Loucy (cell line): ENCODE measurements at regions not wholly inside any gene's neighbourhood (a gene's known extent, or its start where the extent isn't known, plus 50 kb on each side); places are given as distances from the start of the nearest gene placed in this dataset.
"Not testable (repeated sequence)": the region's sequence is repeated elsewhere in the genome, so short reads cannot be mapped to it uniquely, and the experiment has no call there.

ENCODE experiments used
- H2AFZ ChIP-seq: fragments of 200-600 bp; sonication (generic); 2 replicates; pipeline ENCODE4 v1.6.0; 2016; ENCODE audit warnings: antibody characterized with exemption, mild to moderate bottlenecking, low read length, moderate library complexity
- H3F3A ChIP-seq: fragments of 200-600 bp; 2 replicates; pipeline ENCODE4 v1.6.0; 2016; ENCODE audit warnings: antibody characterized with exemption, low read depth, mild to moderate bottlenecking
- H3K27me3 ChIP-seq: fragments of 200-600 bp; sonication (generic); 2 replicates; pipeline ENCODE4 v1.6.1; 2014; ENCODE audit warnings: low read length, mild to moderate bottlenecking; ENCODE audit not compliant: insufficient read depth, poor library complexity, severe bottlenecking
- H3K36me3 ChIP-seq: fragments of 200-600 bp; sonication (generic); 2 replicates; pipeline ENCODE4 v1.6.1; 2016; ENCODE audit warnings: low read length; ENCODE audit not compliant: insufficient read depth
- H3K4me1 ChIP-seq: fragments of 200-600 bp; sonication (generic); 2 replicates; pipeline ENCODE4 v1.5.1; 2014; ENCODE audit warnings: low read length, mild to moderate bottlenecking; ENCODE audit not compliant: insufficient read depth, poor library complexity, severe bottlenecking
- H3K4me2 ChIP-seq: fragments of 200-600 bp; sonication (generic); 2 replicates; pipeline ENCODE4 v1.6.0; 2014; ENCODE audit warnings: antibody characterized with exemption, low read length, low read depth, mild to moderate bottlenecking; ENCODE audit not compliant: poor library complexity, severe bottlenecking
- H3K4me3 ChIP-seq: fragments of 200-600 bp; sonication (generic); 2 replicates; pipeline ENCODE4 v1.5.1; 2014; ENCODE audit warnings: low read length, mild to moderate bottlenecking, mixed read lengths; ENCODE audit not compliant: poor library complexity, severe bottlenecking
- H3K79me2 ChIP-seq: fragments of 200-600 bp; sonication (generic); 2 replicates; pipeline ENCODE4 v1.6.1; 2014; ENCODE audit warnings: low read length; ENCODE audit not compliant: insufficient read depth
- H3K9ac ChIP-seq: fragments of 200-600 bp; sonication (generic); 2 replicates; pipeline ENCODE4 v1.6.0; 2014; ENCODE audit warnings: mild to moderate bottlenecking, low read depth, low read length, moderate library complexity; ENCODE audit not compliant: poor library complexity, severe bottlenecking
- H3K9me2 ChIP-seq: fragments of 200-600 bp; sonication (generic); replicated peaks from 2 replicates; pipeline ENCODE4 v1.6.1; 2016; ENCODE audit warnings: low read depth, low read length, mixed read lengths
- H3K9me3 ChIP-seq: fragments of 200-600 bp; sonication (generic); 2 replicates; pipeline ENCODE4 v1.6.1; 2014; ENCODE audit warnings: mild to moderate bottlenecking, antibody characterized with exemption, low read length, low read depth; ENCODE audit not compliant: insufficient read depth
- H4K20me1 ChIP-seq: fragments of 200-600 bp; sonication (generic); 2 replicates; pipeline ENCODE4 v1.6.0; 2014; ENCODE audit warnings: antibody characterized with exemption, low read length, mild to moderate bottlenecking; ENCODE audit not compliant: insufficient read depth, poor library complexity, severe bottlenecking
- CTCF ChIP-seq: fragments of 200-600 bp; sonication (generic); conservative IDR thresholded peaks from 2 replicates; pipeline ENCODE4 v1.5.1; 2014; ENCODE audit warnings: mild to moderate bottlenecking, antibody characterized with exemption, low read length
- EZH2phosphoT487 ChIP-seq: fragments of 200-600 bp; IDR thresholded peaks from 2 replicates; pipeline ENCODE4 v1.6.1; 2018; ENCODE audit warnings: antibody characterized with exemption, mild to moderate bottlenecking, moderate library complexity, borderline replicate concordance

GRCh38 chr5:78718824-78719223, 70.3 kb upstream of the LHFPL2 start:
- TF ChIP-seq CTCF = no peak
- no peak for TF ChIP-seq EZH2phosphoT487
- peaks cover 47% of the 10 kb centered on the region for H3K4me1 ChIP-seq
- H2AFZ ChIP-seq = no peak overlapping the region
- no peaks in the 10 kb centered on the region for H3K36me3 ChIP-seq
- H3K9me3 ChIP-seq = no peaks in the 10 kb centered on the region
- H3K27me3 ChIP-seq = no peaks in the 10 kb centered on the region
- H3K4me3 ChIP-seq = no peak overlapping the region
- 0 out of 2 replicates have a peak, but pooled peaks cover 3% of the 10 kb centered on the region for H3F3A ChIP-seq
- no peaks in the 10 kb centered on the region for H3K79me2 ChIP-seq
- H3K9me2 ChIP-seq = no peaks in the 10 kb centered on the region
- no peaks in the 10 kb centered on the region for H4K20me1 ChIP-seq
- no peak overlapping the region for H3K9ac ChIP-seq
- peak overlapping the region; percentile 12 for H3K4me2 ChIP-seq

- H3K4me1 ChIP-seq = peaks cover 47% of the 10 kb centered on the region
- 0 out of 2 replicates have a peak, but pooled peaks cover 3% of the 10 kb centered on the region for H3F3A ChIP-seq
- no peaks in the 10 kb centered on the region for H4K20me1 ChIP-seq
- TF ChIP-seq EZH2phosphoT487 (no peak), CTCF (no peak)
- H3K36me3 ChIP-seq = no peaks in the 10 kb centered on the region
- no peaks in the 10 kb centered on the region for H3K27me3 ChIP-seq
- no peaks in the 10 kb centered on the region for H3K79me2 ChIP-seq
- peak overlapping the region; percentile 12 for H3K4me2 ChIP-seq
- no peak overlapping the region for H3K9ac ChIP-seq
- no peaks in the 10 kb centered on the region for H3K9me3 ChIP-seq
- no peak overlapping the region for H3K4me3 ChIP-seq
- H3K9me2 ChIP-seq = no peaks in the 10 kb centered on the region
- no peak overlapping the region for H2AFZ ChIP-seq
Measured at GRCh38 chr5:78717674-78718584, 69.4 kb upstream of the LHFPL2 start.

GRCh38 chr5:78716206-78716605, 67.6 kb upstream of the LHFPL2 start:
- Histone ChIP-seq H3K36me3 (no peaks in the 10 kb centered on the region), H3K4me1 (peaks cover 41% of the 10 kb centered on the region), H3K4me2 (no peak overlapping the region), H3K27me3 (no peaks in the 10 kb centered on the region), H2AFZ (no peak overlapping the region), H3K9ac (no peak overlapping the region), H3K79me2 (no peaks in the 10 kb centered on the region), H4K20me1 (no peaks in the 10 kb centered on the region), H3K9me2 (no peaks in the 10 kb centered on the region), H3K4me3 (no peak overlapping the region), H3F3A (0 out of 2 replicates have a peak, but pooled peaks cover 3% of the 10 kb centered on the region), H3K9me3 (no peaks in the 10 kb centered on the region)
- TF ChIP-seq CTCF (no peak), EZH2phosphoT487 (no peak)

- not testable (repeated sequence) for H3K79me2 ChIP-seq, H4K20me1 ChIP-seq, H3K36me3 ChIP-seq, H3K9me2 ChIP-seq, H3K4me3 ChIP-seq, H3F3A ChIP-seq, H3K9me3 ChIP-seq, H2AFZ ChIP-seq, H3K27me3 ChIP-seq, H3K9ac ChIP-seq
- Histone ChIP-seq H3K4me2 (peak overlapping the region; percentile 40), H3K4me1 (peaks cover 34% of the 10 kb centered on the region)
Measured at GRCh38 chr5:78715351-78715750, 66.8 kb upstream of the LHFPL2 start.

GRCh38 chr5:78711670-78712069, 63.1 kb upstream of the LHFPL2 start:
- not testable (repeated sequence) for H3K4me2 ChIP-seq, H3K9ac ChIP-seq, H4K20me1 ChIP-seq, H3K9me3 ChIP-seq, H3K9me2 ChIP-seq, H3F3A ChIP-seq, H3K36me3 ChIP-seq, H3K27me3 ChIP-seq, H3K4me1 ChIP-seq, H3K79me2 ChIP-seq, H3K4me3 ChIP-seq, H2AFZ ChIP-seq
